ENCODE measurements at regions not wholly inside any gene's neighbourhood (a gene's known extent, or its start where the extent isn't known, plus 50 kb on each side); places are given as distances from the start of the nearest gene placed in this dataset.
"Not testable (repeated sequence)": the region's sequence is repeated elsewhere in the genome, so short reads cannot be mapped to it uniquely, and the experiment has no call there.

DNA sequence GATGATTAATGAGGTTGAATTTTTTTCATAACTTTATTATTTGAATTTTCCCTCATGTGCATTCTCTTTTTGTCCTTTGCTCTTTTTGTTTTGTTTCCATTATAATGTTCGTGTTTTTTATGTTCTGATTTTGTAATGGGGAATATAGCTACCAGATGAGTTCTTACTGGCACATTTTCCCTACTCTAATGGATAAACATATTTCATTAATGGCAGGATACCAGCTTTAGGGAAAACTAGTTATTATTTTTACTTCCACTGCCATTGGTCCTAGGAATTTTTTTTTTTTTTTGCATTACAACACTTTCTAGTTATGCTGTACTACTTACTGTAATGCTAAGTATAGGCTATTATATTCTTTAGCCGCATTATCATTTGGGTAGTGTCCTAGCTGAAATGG lies 286.3 kb downstream of the SPRY1 start:
- Histone ChIP-seq H3K27me3 (replicated peaks in 1 of 4; ENCODE audit: control extremely low read depth in 1 of 4, control insufficient read depth in 3 of 4, insufficient read depth in 4 of 4, low read length in 3 of 4) (no peaks in the 10 kb centered on the region), H3K79me2 (ENCODE audit: control insufficient read depth, insufficient read depth, low read length) (no peaks in the 10 kb centered on the region), H4K20me1 (ENCODE audit: control insufficient read depth, insufficient read depth, low read length, poor library complexity, severe bottlenecking) (no peaks in the 10 kb centered on the region), H3K4me1 (ENCODE audit: control insufficient read depth in 2 of 2, insufficient read depth in 2 of 2, low read length in 2 of 2) (no peaks in the 10 kb centered on the region), H3K9ac (ENCODE audit: low read length) (no peak overlapping the region), H3K9me3 (ENCODE audit: control extremely low read depth in 1 of 3, control insufficient read depth in 2 of 3, insufficient read depth in 1 of 3, low read length in 2 of 3) (peaks cover 0 to 15% (median 0%) of the 10 kb centered on the region in 3 donors), H3K4me2 (replicated peaks; ENCODE audit: low read depth, low read length, poor library complexity, severe bottlenecking) (no peak overlapping the region), H3K36me3 (replicated peaks in 1 of 2; ENCODE audit: control extremely low read depth in 1 of 2, control insufficient read depth in 1 of 2, extremely low read depth in 1 of 2, insufficient read depth in 2 of 2, low read length in 1 of 2) (no peaks in the 10 kb centered on the region), H3K27ac (ENCODE audit: low read length in 2 of 2) (no peak overlapping the region), H3K4me3 (ENCODE audit: control extremely low read depth in 1 of 5, extremely low read depth in 1 of 5, insufficient read depth in 1 of 5, low read depth in 2 of 5, low read length in 4 of 5) (no peak overlapping the region), H2AFZ (ENCODE audit: insufficient read depth, low read depth, low read length, poor library complexity, severe bottlenecking) (no peak overlapping the region)
- DNase-seq (no peak), ATAC-seq (ENCODE audit: low read depth) (no peak)
- CTCF ChIA-PET = no interaction called here
- POLR2A ChIA-PET = no interaction called here
- Mint-ChIP-seq H3K27ac (no peak overlapping the region), H3K4me1 (no peaks in the 10 kb centered on the region), H3K27me3 (peaks cover 12% of the 10 kb centered on the region), H3K4me3 (no peak overlapping the region), H3K9me3 (ENCODE audit: insufficient read depth) (peaks cover 2% of the 10 kb centered on the region)
- WGBS (ENCODE audit: insufficient coverage) = no CpG with 5 or more reads among the region's 2 CpGs
- TF ChIP-seq EZH2 (IDR thresholded peaks at IDR 0.05; ENCODE audit: borderline replicate concordance, insufficient read depth, low read depth, low read length, poor library complexity, severe bottlenecking) (no peak), CTCF (IDR thresholded peaks at IDR 0.05) (no peak)
- intact Hi-C loops (cut with micrococcal nuclease) = no loop called here

GRCh38 chr4:123684937-123685336 lies 288.3 kb downstream of the SPRY1 start:
- H3K4me3 ChIP-seq (ENCODE audit: control extremely low read depth in 1 of 5, extremely low read depth in 1 of 5, insufficient read depth in 1 of 5, low read depth in 2 of 5, low read length in 4 of 5); H3K9me3 Mint-ChIP-seq (ENCODE audit: insufficient read depth); H3K27me3 Mint-ChIP-seq; H3K27ac ChIP-seq (ENCODE audit: low read length in 2 of 2); H3K4me2 ChIP-seq (replicated peaks; ENCODE audit: low read depth, low read length, poor library complexity, severe bottlenecking); H3K79me2 ChIP-seq (ENCODE audit: control insufficient read depth, insufficient read depth, low read length); H2AFZ ChIP-seq (ENCODE audit: insufficient read depth, low read depth, low read length, poor library complexity, severe bottlenecking); H3K36me3 ChIP-seq (replicated peaks in 1 of 2; ENCODE audit: control extremely low read depth in 1 of 2, control insufficient read depth in 1 of 2, extremely low read depth in 1 of 2, insufficient read depth in 2 of 2, low read length in 1 of 2); H3K27ac Mint-ChIP-seq; CTCF ChIA-PET; H3K4me1 Mint-ChIP-seq; ATAC-seq (ENCODE audit: low read depth); DNase-seq; H3K4me3 Mint-ChIP-seq; H3K9ac ChIP-seq (ENCODE audit: low read length); POLR2A ChIA-PET; H4K20me1 ChIP-seq (ENCODE audit: control insufficient read depth, insufficient read depth, low read length, poor library complexity, severe bottlenecking); H3K27me3 ChIP-seq (replicated peaks in 1 of 4; ENCODE audit: control extremely low read depth in 1 of 4, control insufficient read depth in 3 of 4, insufficient read depth in 4 of 4, low read length in 3 of 4); intact Hi-C loops (cut with micrococcal nuclease); H3K4me1 ChIP-seq (ENCODE audit: control insufficient read depth in 2 of 2, insufficient read depth in 2 of 2, low read length in 2 of 2): not testable (repeated sequence)
- peaks cover 2 to 24% (median 10%) of the 10 kb centered on the region in 3 donors for H3K9me3 ChIP-seq (ENCODE audit: control extremely low read depth in 1 of 3, control insufficient read depth in 2 of 3, insufficient read depth in 1 of 3, low read length in 2 of 3)
- WGBS (ENCODE audit: insufficient coverage) = 94% methylated on average over 23 of the region's 26 CpGs

- H3K9me3 Mint-ChIP-seq (ENCODE audit: insufficient read depth); H3K4me1 Mint-ChIP-seq; H3K9ac ChIP-seq (ENCODE audit: low read length); H3K79me2 ChIP-seq (ENCODE audit: control insufficient read depth, insufficient read depth, low read length); H3K9me3 ChIP-seq (ENCODE audit: control extremely low read depth in 1 of 3, control insufficient read depth in 2 of 3, insufficient read depth in 1 of 3, low read length in 2 of 3); intact Hi-C loops (cut with micrococcal nuclease); CTCF ChIA-PET; H3K36me3 ChIP-seq (replicated peaks in 1 of 2; ENCODE audit: control extremely low read depth in 1 of 2, control insufficient read depth in 1 of 2, extremely low read depth in 1 of 2, insufficient read depth in 2 of 2, low read length in 1 of 2); H3K27me3 Mint-ChIP-seq; H3K4me1 ChIP-seq (ENCODE audit: control insufficient read depth in 2 of 2, insufficient read depth in 2 of 2, low read length in 2 of 2); H3K27ac ChIP-seq (ENCODE audit: low read length in 2 of 2); H4K20me1 ChIP-seq (ENCODE audit: control insufficient read depth, insufficient read depth, low read length, poor library complexity, severe bottlenecking); POLR2A ChIA-PET; ATAC-seq (ENCODE audit: low read depth); H3K27ac Mint-ChIP-seq; DNase-seq; H3K4me3 Mint-ChIP-seq; H3K27me3 ChIP-seq (replicated peaks in 1 of 4; ENCODE audit: control extremely low read depth in 1 of 4, control insufficient read depth in 3 of 4, insufficient read depth in 4 of 4, low read length in 3 of 4); H2AFZ ChIP-seq (ENCODE audit: insufficient read depth, low read depth, low read length, poor library complexity, severe bottlenecking); H3K4me2 ChIP-seq (replicated peaks; ENCODE audit: low read depth, low read length, poor library complexity, severe bottlenecking); H3K4me3 ChIP-seq (ENCODE audit: control extremely low read depth in 1 of 5, extremely low read depth in 1 of 5, insufficient read depth in 1 of 5, low read depth in 2 of 5, low read length in 4 of 5): not testable (repeated sequence)
- WGBS (ENCODE audit: insufficient coverage) = 90% methylated on average over 2 of the region's 2 CpGs
These were observed 298.9 kb downstream of the SPRY1 start for GRCh38 chr4:123695531-123695930.

Measured in B cell (primary cell).